ENCODE measurements at regions not wholly inside any gene's neighbourhood (a gene's known extent, or its start where the extent isn't known, plus 50 kb on each side); places are given as distances from the start of the nearest gene placed in this dataset.

GRCh38 chr18:71754246-71754645 is 789.9 kb downstream of the CBLN2 start:
- no peak for DNase-seq (ENCODE audit: low read depth)

- DNase-seq (ENCODE audit: low read depth), result no peak
Measured at GRCh38 chr18:71743634-71744033, 800.5 kb downstream of the CBLN2 start.

- no peak for DNase-seq (ENCODE audit: low read depth)
Measured at GRCh38 chr18:71729611-71730010, 814.5 kb downstream of the CBLN2 start.

- no peak for DNase-seq (ENCODE audit: low read depth)
Measured at GRCh38 chr18:71727909-71728308, 816.2 kb downstream of the CBLN2 start.

GRCh38 chr18:71725256-71725655 is 818.9 kb downstream of the CBLN2 start:
- no peak for DNase-seq (ENCODE audit: low read depth)

- DNase-seq (ENCODE audit: low read depth), result no peak
Measured at GRCh38 chr18:71707985-71708500, 836.1 kb downstream of the CBLN2 start.

GRCh38 chr18:71707400-71707799 is 836.7 kb downstream of the CBLN2 start:
- DNase-seq (ENCODE audit: low read depth), result no peak

- no peak for DNase-seq (ENCODE audit: low read depth)
Measured at GRCh38 chr18:71689416-71690160, 854.6 kb downstream of the CBLN2 start.

- DNase-seq (ENCODE audit: low read depth), result no peak
Measured at GRCh38 chr18:71682591-71682990, 861.6 kb downstream of the CBLN2 start.

- DNase-seq (ENCODE audit: low read depth), result no peak
Measured at GRCh38 chr18:71678144-71678543, 866.0 kb downstream of the CBLN2 start.

- DNase-seq (ENCODE audit: low read depth), result no peak
Measured at GRCh38 chr18:71673954-71674353, 870.2 kb downstream of the CBLN2 start.

GRCh38 chr18:71673498-71673897 is 870.6 kb downstream of the CBLN2 start:
- no peak for DNase-seq (ENCODE audit: low read depth)

- DNase-seq (ENCODE audit: low read depth), result no peak
Measured at GRCh38 chr18:71666481-71666880, 877.7 kb downstream of the CBLN2 start.

- DNase-seq (ENCODE audit: low read depth), result no peak
Measured at GRCh38 chr18:71665131-71665530, 879.0 kb downstream of the CBLN2 start.

GRCh38 chr18:71643822-71644221 is 900.3 kb downstream of the CBLN2 start:
- no peak for DNase-seq (ENCODE audit: low read depth)

- DNase-seq (ENCODE audit: low read depth), result no peak
Measured at GRCh38 chr18:71630696-71631095, 913.4 kb downstream of the CBLN2 start.

- DNase-seq (ENCODE audit: low read depth), result no peak
Measured at GRCh38 chr18:71625556-71626090, 918.5 kb downstream of the CBLN2 start.

- no peak for DNase-seq (ENCODE audit: low read depth)
Measured at GRCh38 chr18:71598374-71598773, 945.8 kb downstream of the CBLN2 start.

- no peak for DNase-seq (ENCODE audit: low read depth)
Measured at GRCh38 chr18:71597219-71597618, 946.9 kb downstream of the CBLN2 start.

- no peak for DNase-seq (ENCODE audit: low read depth)
Measured at GRCh38 chr18:71583252-71583651, 960.9 kb downstream of the CBLN2 start.

GRCh38 chr18:71554686-71555085 is 989.5 kb downstream of the CBLN2 start:
- no peak for DNase-seq (ENCODE audit: low read depth)

GRCh38 chr18:71541643-71542042 is 1002.5 kb downstream of the CBLN2 start:
- DNase-seq (ENCODE audit: low read depth), result no peak

GRCh38 chr18:71529703-71530303 is 1014.3 kb downstream of the CBLN2 start:
- DNase-seq (ENCODE audit: low read depth), result peak; percentile 11
